ENCODE measurements at regions not wholly inside any gene's neighbourhood (a gene's known extent, or its start where the extent isn't known, plus 50 kb on each side); places are given as distances from the start of the nearest gene placed in this dataset.

- no peak for TF ChIP-seq ZBTB4 (CRISPR knock-in tag; IDR thresholded peaks at IDR 0.05)
- no peak for TF ChIP-seq PML (IDR thresholded peaks at IDR 0.05; ENCODE audit: low read length)
- no peak for TF ChIP-seq ATF2 (IDR thresholded peaks at IDR 0.05; ENCODE audit: low read length)
- no peak for TF ChIP-seq BCL11A (IDR thresholded peaks at IDR 0.05; ENCODE audit: low read depth, low read length)
- TF ChIP-seq TAF1 (IDR thresholded peaks at IDR 0.05; ENCODE audit: borderline replicate concordance, low read depth, low read length): no peak
- TF ChIP-seq SREBF2 (IDR thresholded peaks at IDR 0.05; ENCODE audit: low read length): no peak
- peak; percentile 59; the same call in 1 of the 2 replicates for TF ChIP-seq REST (IDR thresholded peaks at IDR 0.05; ENCODE audit: low read depth, low read length)
- TF ChIP-seq HDAC2 (IDR thresholded peaks at IDR 0.05): no peak
- TF ChIP-seq SMARCA5 (IDR thresholded peaks at IDR 0.05): no peak
- no peak for TF ChIP-seq MAX (IDR thresholded peaks at IDR 0.05; ENCODE audit: low read depth, low read length)
- no peak for TF ChIP-seq EED (IDR thresholded peaks at IDR 0.05; ENCODE audit: low read depth)
- TF ChIP-seq IRF5 (IDR thresholded peaks at IDR 0.05; ENCODE audit: borderline replicate concordance): no peak
- TF ChIP-seq MLLT1 (IDR thresholded peaks at IDR 0.05): no peak
- no peak for TF ChIP-seq MEF2B (IDR thresholded peaks at IDR 0.05; ENCODE audit: partially characterized antibody, poor library complexity, severe bottlenecking)
- TF ChIP-seq POU2F2 (IDR thresholded peaks at IDR 0.05; ENCODE audit: borderline replicate concordance, low read depth, low read length): no peak
- peak; percentile 87 for TF ChIP-seq PAX5 (IDR thresholded peaks at IDR 0.05; ENCODE audit: borderline replicate concordance, low read depth, low read length)
- no peak for TF ChIP-seq BACH1 (IDR thresholded peaks at IDR 0.05; ENCODE audit: borderline replicate concordance)
- no peak for TF ChIP-seq SMAD1 (IDR thresholded peaks at IDR 0.05; ENCODE audit: low read depth, partially characterized antibody)
- TF ChIP-seq ZNF217 (IDR thresholded peaks at IDR 0.05): no peak
Observed at GRCh38 chr1:112337028-112337531, 58.9 kb upstream of the CTTNBP2NL start (continued).

All from GM12878 (cell line).